HL-60 (cell line): ENCODE measurements at regions not wholly inside any gene's neighbourhood (a gene's known extent, or its start where the extent isn't known, plus 50 kb on each side); places are given as distances from the start of the nearest gene placed in this dataset.

Experiments used
- DNase-seq, 2 experiments: peaks; one replicate each; pipeline ENCODE4 v3.0.0-alpha.2; 2010 to 2020; ENCODE audit warnings: low read depth in 1 of 2, low spot score in 1 of 2
- H3K27ac ChIP-seq: fragments of 250-450 bp; sonication (Bioruptor Pico); replicated peaks from 2 replicates; pipeline ENCODE4 v1.5.1; 2020; ENCODE audit warnings: mild to moderate bottlenecking, moderate library complexity
- H3K27me3 ChIP-seq: fragments of 250-450 bp; sonication (Bioruptor Pico); 2 replicates; pipeline ENCODE4 v1.5.1; 2021; ENCODE audit warnings: mild to moderate bottlenecking, moderate library complexity; ENCODE audit not compliant: insufficient read depth, poor library complexity, severe bottlenecking
- H3K4me3 ChIP-seq: replicated peaks from 2 replicates; pipeline ENCODE4 v1.5.1; 2011; ENCODE audit warnings: mild to moderate bottlenecking, control low read depth, low read length; ENCODE audit not compliant: insufficient read depth
- GABPA ChIP-seq: IDR thresholded peaks from 2 replicates; pipeline ENCODE4 v1.6.1; 2012; ENCODE audit warnings: low read depth
- POLR2AphosphoS5 ChIP-seq: IDR thresholded peaks from 2 replicates; pipeline ENCODE4 v1.6.1; 2012; ENCODE audit warnings: low read depth
- SPI1 ChIP-seq: IDR thresholded peaks from 2 replicates; pipeline ENCODE4 v1.6.1; 2012; ENCODE audit warnings: low read depth, mild to moderate bottlenecking, borderline replicate concordance
- TF ChIP-seq, protein P1 (sequence below): IDR thresholded peaks from one replicate; pipeline ENCODE4 v1.5.1; 2011; ENCODE audit warnings: low read length, control low read depth, inconsistent platforms; ENCODE audit not compliant: insufficient read depth
- TF ChIP-seq, protein P2 (sequence below): IDR thresholded peaks from 2 replicates; pipeline ENCODE4 v1.6.1; 2012; ENCODE audit warnings: low read depth; ENCODE audit not compliant: insufficient replicate concordance

- Histone ChIP-seq H3K4me3 (no peak overlapping the region), H3K27ac (no peak overlapping the region), H3K27me3 (no peaks in the 10 kb centered on the region)
- TF ChIP-seq POLR2AphosphoS5 (no peak), SPI1 (no peak), GABPA (no peak)
- TF ChIP-seq, protein P1, sequence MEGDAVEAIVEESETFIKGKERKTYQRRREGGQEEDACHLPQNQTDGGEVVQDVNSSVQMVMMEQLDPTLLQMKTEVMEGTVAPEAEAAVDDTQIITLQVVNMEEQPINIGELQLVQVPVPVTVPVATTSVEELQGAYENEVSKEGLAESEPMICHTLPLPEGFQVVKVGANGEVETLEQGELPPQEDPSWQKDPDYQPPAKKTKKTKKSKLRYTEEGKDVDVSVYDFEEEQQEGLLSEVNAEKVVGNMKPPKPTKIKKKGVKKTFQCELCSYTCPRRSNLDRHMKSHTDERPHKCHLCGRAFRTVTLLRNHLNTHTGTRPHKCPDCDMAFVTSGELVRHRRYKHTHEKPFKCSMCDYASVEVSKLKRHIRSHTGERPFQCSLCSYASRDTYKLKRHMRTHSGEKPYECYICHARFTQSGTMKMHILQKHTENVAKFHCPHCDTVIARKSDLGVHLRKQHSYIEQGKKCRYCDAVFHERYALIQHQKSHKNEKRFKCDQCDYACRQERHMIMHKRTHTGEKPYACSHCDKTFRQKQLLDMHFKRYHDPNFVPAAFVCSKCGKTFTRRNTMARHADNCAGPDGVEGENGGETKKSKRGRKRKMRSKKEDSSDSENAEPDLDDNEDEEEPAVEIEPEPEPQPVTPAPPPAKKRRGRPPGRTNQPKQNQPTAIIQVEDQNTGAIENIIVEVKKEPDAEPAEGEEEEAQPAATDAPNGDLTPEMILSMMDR: no peak
- TF ChIP-seq, protein P2, sequence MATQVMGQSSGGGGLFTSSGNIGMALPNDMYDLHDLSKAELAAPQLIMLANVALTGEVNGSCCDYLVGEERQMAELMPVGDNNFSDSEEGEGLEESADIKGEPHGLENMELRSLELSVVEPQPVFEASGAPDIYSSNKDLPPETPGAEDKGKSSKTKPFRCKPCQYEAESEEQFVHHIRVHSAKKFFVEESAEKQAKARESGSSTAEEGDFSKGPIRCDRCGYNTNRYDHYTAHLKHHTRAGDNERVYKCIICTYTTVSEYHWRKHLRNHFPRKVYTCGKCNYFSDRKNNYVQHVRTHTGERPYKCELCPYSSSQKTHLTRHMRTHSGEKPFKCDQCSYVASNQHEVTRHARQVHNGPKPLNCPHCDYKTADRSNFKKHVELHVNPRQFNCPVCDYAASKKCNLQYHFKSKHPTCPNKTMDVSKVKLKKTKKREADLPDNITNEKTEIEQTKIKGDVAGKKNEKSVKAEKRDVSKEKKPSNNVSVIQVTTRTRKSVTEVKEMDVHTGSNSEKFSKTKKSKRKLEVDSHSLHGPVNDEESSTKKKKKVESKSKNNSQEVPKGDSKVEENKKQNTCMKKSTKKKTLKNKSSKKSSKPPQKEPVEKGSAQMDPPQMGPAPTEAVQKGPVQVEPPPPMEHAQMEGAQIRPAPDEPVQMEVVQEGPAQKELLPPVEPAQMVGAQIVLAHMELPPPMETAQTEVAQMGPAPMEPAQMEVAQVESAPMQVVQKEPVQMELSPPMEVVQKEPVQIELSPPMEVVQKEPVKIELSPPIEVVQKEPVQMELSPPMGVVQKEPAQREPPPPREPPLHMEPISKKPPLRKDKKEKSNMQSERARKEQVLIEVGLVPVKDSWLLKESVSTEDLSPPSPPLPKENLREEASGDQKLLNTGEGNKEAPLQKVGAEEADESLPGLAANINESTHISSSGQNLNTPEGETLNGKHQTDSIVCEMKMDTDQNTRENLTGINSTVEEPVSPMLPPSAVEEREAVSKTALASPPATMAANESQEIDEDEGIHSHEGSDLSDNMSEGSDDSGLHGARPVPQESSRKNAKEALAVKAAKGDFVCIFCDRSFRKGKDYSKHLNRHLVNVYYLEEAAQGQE: no peak
- DNase-seq: peak in 1 of 2 experiments; percentile 8
Observed at GRCh38 chr6:169160855-169161560, 92.6 kb downstream of the THBS2 start.

DNA sequence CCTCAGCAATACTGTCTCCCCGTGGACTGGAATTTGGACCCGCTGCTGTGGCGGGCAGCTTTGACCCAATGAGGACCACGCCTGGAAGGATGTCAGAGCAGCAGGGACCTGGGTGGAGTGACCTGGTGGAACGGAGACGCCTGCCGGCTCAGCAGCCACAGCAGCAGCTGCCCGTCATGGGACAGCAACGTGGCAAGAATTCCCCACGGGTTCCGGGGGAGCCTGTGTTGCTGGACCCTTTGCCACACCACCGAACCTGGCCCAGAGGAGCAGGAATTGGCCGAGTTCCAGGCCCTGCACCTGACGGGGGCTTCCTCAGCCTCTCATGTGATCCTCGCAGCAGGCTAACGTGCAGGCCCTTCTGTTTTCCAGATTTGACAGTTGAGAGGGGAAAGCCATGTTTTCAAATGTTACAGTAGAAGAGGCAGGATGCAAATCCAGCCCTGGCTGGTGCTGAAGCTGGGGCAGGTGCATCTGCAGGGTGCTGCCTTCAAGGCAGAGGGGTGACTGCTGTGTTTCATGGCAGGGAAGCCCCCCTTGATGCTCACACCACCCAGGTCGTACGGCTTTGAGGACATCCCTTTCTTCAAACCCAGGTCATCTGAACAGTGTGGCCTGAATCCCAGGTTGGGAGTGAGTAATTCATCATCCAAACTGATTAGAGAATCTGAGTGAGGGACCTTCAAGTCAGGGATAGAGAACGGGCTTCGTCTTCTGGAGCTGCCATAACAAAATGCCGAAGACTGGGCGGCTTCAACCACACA lies 93.4 kb downstream of the THBS2 start:
- no peak overlapping the region for H3K27ac ChIP-seq
- DNase-seq: no peak
- TF ChIP-seq, protein P1: no peak
- TF ChIP-seq GABPA: no peak
- no peak for TF ChIP-seq POLR2AphosphoS5
- TF ChIP-seq SPI1: no peak
- TF ChIP-seq, protein P2: no peak
- H3K4me3 ChIP-seq: no peak overlapping the region
- no peaks in the 10 kb centered on the region for H3K27me3 ChIP-seq

- H3K27ac ChIP-seq: no peak overlapping the region
- no peak for DNase-seq
- H3K4me3 ChIP-seq: no peak overlapping the region
- TF ChIP-seq GABPA (no peak), POLR2AphosphoS5 (no peak)
- TF ChIP-seq, protein P1: no peak
- no peaks in the 10 kb centered on the region for H3K27me3 ChIP-seq
Observed at GRCh38 chr6:169159331-169159730, 94.3 kb downstream of the THBS2 start.
